Muscle layer of colon (tissue), 2 donors: ENCODE measurements at regions not wholly inside any gene's neighbourhood (a gene's known extent, or its start where the extent isn't known, plus 50 kb on each side); places are given as distances from the start of the nearest gene placed in this dataset.
A peak's percentile ranks its signal among the peaks of the same experiment; 100 is the strongest.
"Not testable (repeated sequence)": the region's sequence is repeated elsewhere in the genome, so short reads cannot be mapped to it uniquely, and the experiment has no call there.

Experiments
- H3K27ac ChIP-seq: one replicate; pipeline ENCODE4 v1.7.0; 2013; ENCODE audit warnings: low read depth, mild to moderate bottlenecking, low read length, moderate library complexity
- H3K27me3 ChIP-seq, 2 donors: one replicate each; pipeline ENCODE4 v1.7.0; 2013; ENCODE audit warnings: low read length in 2 of 2, mild to moderate bottlenecking in 2 of 2; ENCODE audit not compliant: insufficient read depth in 2 of 2, control insufficient read depth in 1 of 2
- H3K36me3 ChIP-seq: one replicate; pipeline ENCODE4 v1.7.0; 2013; ENCODE audit warnings: mild to moderate bottlenecking, low read length; ENCODE audit not compliant: insufficient read depth
- H3K4me1 ChIP-seq: one replicate; pipeline ENCODE4 v1.7.0; 2013; ENCODE audit warnings: mild to moderate bottlenecking, low read length; ENCODE audit not compliant: insufficient read depth
- H3K4me3 ChIP-seq, 2 donors: one replicate each; pipeline ENCODE4 v1.7.0; 2013; ENCODE audit warnings: low read length in 2 of 2, low read depth in 1 of 2, mild to moderate bottlenecking in 1 of 2, moderate library complexity in 1 of 2
- H3K9ac ChIP-seq: one replicate; pipeline ENCODE4 v1.7.0; 2013; ENCODE audit warnings: low read length
- H3K9me3 ChIP-seq: one replicate; pipeline ENCODE4 v1.7.0; 2013; ENCODE audit warnings: mild to moderate bottlenecking, low read length
- donor health status: abdominal sarcoma.
- donor health status: Adenocarcinoma of cecum.

- no peak overlapping the region for H3K27ac ChIP-seq
- H3K9me3 ChIP-seq: no peaks in the 10 kb centered on the region
- peaks cover 4% of the 10 kb centered on the region for H3K4me1 ChIP-seq
- no peak overlapping the region for H3K4me3 ChIP-seq
- no peaks in the 10 kb centered on the region for H3K27me3 ChIP-seq
- no peaks in the 10 kb centered on the region for H3K36me3 ChIP-seq
- H3K9ac ChIP-seq: no peak overlapping the region
These were observed 1894.5 kb upstream of the CELF4 start for GRCh38 chr18:39460136-39460535.

- Histone ChIP-seq H3K4me3 (no peak overlapping the region), H3K9me3 (no peaks in the 10 kb centered on the region), H3K27ac (no peak overlapping the region), H3K9ac (no peak overlapping the region), H3K36me3 (no peaks in the 10 kb centered on the region), H3K27me3 (no peaks in the 10 kb centered on the region), H3K4me1 (peaks cover 25% of the 10 kb centered on the region)
These were observed 1889.7 kb upstream of the CELF4 start for GRCh38 chr18:39455285-39455684.

GRCh38 chr18:39454866-39455265, 1889.3 kb upstream of the CELF4 start:
- no peak overlapping the region for H3K9ac ChIP-seq
- H3K4me3 ChIP-seq: no peak overlapping the region
- H3K27ac ChIP-seq: no peak overlapping the region
- H3K4me1 ChIP-seq: peaks cover 25% of the 10 kb centered on the region
- H3K27me3 ChIP-seq: no peaks in the 10 kb centered on the region
- no peaks in the 10 kb centered on the region for H3K36me3 ChIP-seq
- H3K9me3 ChIP-seq: no peaks in the 10 kb centered on the region

- no peak overlapping the region for H3K9ac ChIP-seq
- H3K36me3 ChIP-seq: no peaks in the 10 kb centered on the region
- peaks cover 25% of the 10 kb centered on the region for H3K4me1 ChIP-seq
- peak overlapping the region; percentile 42 for H3K27ac ChIP-seq
- H3K9me3 ChIP-seq: no peaks in the 10 kb centered on the region
- no peaks in the 10 kb centered on the region for H3K27me3 ChIP-seq
- peak overlapping the region in 1 of 2 donors; percentile 40 for H3K4me3 ChIP-seq
These were observed 1888.3 kb upstream of the CELF4 start for GRCh38 chr18:39453882-39454281.

- H3K27ac ChIP-seq: no peak overlapping the region
- H3K4me3 ChIP-seq: peak overlapping the region in 1 of 2 donors; percentile 40
- H3K9ac ChIP-seq: no peak overlapping the region
- H3K4me1 ChIP-seq: peaks cover 25% of the 10 kb centered on the region
- no peaks in the 10 kb centered on the region for H3K27me3 ChIP-seq
- H3K9me3 ChIP-seq: no peaks in the 10 kb centered on the region
- H3K36me3 ChIP-seq: no peaks in the 10 kb centered on the region
These were observed 1887.8 kb upstream of the CELF4 start for GRCh38 chr18:39453356-39453755.

- H3K9me3 ChIP-seq: no peaks in the 10 kb centered on the region
- no peaks in the 10 kb centered on the region for H3K36me3 ChIP-seq
- H3K9ac ChIP-seq: no peak overlapping the region
- peaks cover 25% of the 10 kb centered on the region for H3K4me1 ChIP-seq
- no peak overlapping the region for H3K27ac ChIP-seq
- no peak overlapping the region for H3K4me3 ChIP-seq
- H3K27me3 ChIP-seq: no peaks in the 10 kb centered on the region
These were observed 1885.4 kb upstream of the CELF4 start for GRCh38 chr18:39450958-39451357.

GRCh38 chr18:39449566-39449965, 1884.0 kb upstream of the CELF4 start:
- Histone ChIP-seq H3K9me3 (no peaks in the 10 kb centered on the region), H3K4me3 (no peak overlapping the region), H3K4me1 (peaks cover 15% of the 10 kb centered on the region), H3K27ac (no peak overlapping the region), H3K9ac (no peak overlapping the region), H3K27me3 (no peaks in the 10 kb centered on the region), H3K36me3 (no peaks in the 10 kb centered on the region)

- H3K36me3 ChIP-seq: no peaks in the 10 kb centered on the region
- no peaks in the 10 kb centered on the region for H3K9me3 ChIP-seq
- H3K4me3 ChIP-seq: no peak overlapping the region
- no peaks in the 10 kb centered on the region for H3K27me3 ChIP-seq
- H3K4me1 ChIP-seq: peaks cover 11% of the 10 kb centered on the region
- no peak overlapping the region for H3K27ac ChIP-seq
- H3K9ac ChIP-seq: no peak overlapping the region
These were observed 1883.3 kb upstream of the CELF4 start for GRCh38 chr18:39448942-39449341.

GRCh38 chr18:39444957-39445356, 1879.4 kb upstream of the CELF4 start:
- not testable (repeated sequence) for H3K4me1 ChIP-seq, H3K4me3 ChIP-seq, H3K9me3 ChIP-seq, H3K9ac ChIP-seq, H3K36me3 ChIP-seq, H3K27ac ChIP-seq, H3K27me3 ChIP-seq

GRCh38 chr18:39441648-39442047, 1876.0 kb upstream of the CELF4 start:
- no peaks in the 10 kb centered on the region for H3K4me1 ChIP-seq
- no peak overlapping the region for H3K27ac ChIP-seq
- H3K4me3 ChIP-seq: no peak overlapping the region
- no peak overlapping the region for H3K9ac ChIP-seq
- no peaks in the 10 kb centered on the region for H3K36me3 ChIP-seq
- H3K9me3 ChIP-seq: no peaks in the 10 kb centered on the region
- H3K27me3 ChIP-seq: no peaks in the 10 kb centered on the region

- Histone ChIP-seq H3K36me3 (no peaks in the 10 kb centered on the region), H3K27me3 (no peaks in the 10 kb centered on the region), H3K27ac (no peak overlapping the region), H3K9me3 (no peaks in the 10 kb centered on the region), H3K4me3 (no peak overlapping the region), H3K9ac (no peak overlapping the region), H3K4me1 (peaks cover 6% of the 10 kb centered on the region)
These were observed 1870.4 kb upstream of the CELF4 start for GRCh38 chr18:39435996-39436395.

- H3K9ac ChIP-seq: no peak overlapping the region
- H3K4me3 ChIP-seq: no peak overlapping the region
- peaks cover 6% of the 10 kb centered on the region for H3K4me1 ChIP-seq
- H3K27ac ChIP-seq: no peak overlapping the region
- no peaks in the 10 kb centered on the region for H3K9me3 ChIP-seq
- H3K36me3 ChIP-seq: no peaks in the 10 kb centered on the region
- no peaks in the 10 kb centered on the region for H3K27me3 ChIP-seq
These were observed 1869.6 kb upstream of the CELF4 start for GRCh38 chr18:39435209-39435608.
